ENCODE measurements at regions not wholly inside any gene's neighbourhood (a gene's known extent, or its start where the extent isn't known, plus 50 kb on each side); places are given as distances from the start of the nearest gene placed in this dataset.

- DNase-seq (ENCODE audit: low spot score) = no peak
- no peak for TF ChIP-seq CTCF (IDR thresholded peaks at IDR 0.05; ENCODE audit: extremely low read depth, missing control alignments)
These were observed 242.2 kb downstream of the B3GLCT start for GRCh38 chr13:31441800-31442510.

- no peak for TF ChIP-seq CTCF (IDR thresholded peaks at IDR 0.05; ENCODE audit: extremely low read depth, missing control alignments)
- DNase-seq (ENCODE audit: low spot score) = no peak
These were observed 242.8 kb downstream of the B3GLCT start for GRCh38 chr13:31442571-31442970.

- no peak for DNase-seq (ENCODE audit: low spot score)
- no peak for TF ChIP-seq CTCF (IDR thresholded peaks at IDR 0.05; ENCODE audit: extremely low read depth, missing control alignments)
These were observed 244.6 kb downstream of the B3GLCT start for GRCh38 chr13:31444266-31444856.

GRCh38 chr13:31452525-31452924 is 252.8 kb downstream of the B3GLCT start:
- DNase-seq (ENCODE audit: low spot score) = no peak
- no peak for TF ChIP-seq CTCF (IDR thresholded peaks at IDR 0.05; ENCODE audit: extremely low read depth, missing control alignments)

GRCh38 chr13:31455581-31455980 is 255.8 kb downstream of the B3GLCT start:
- DNase-seq (ENCODE audit: low spot score) = no peak

GRCh38 chr13:31456056-31456455 is 256.3 kb downstream of the B3GLCT start:
- TF ChIP-seq CTCF (IDR thresholded peaks at IDR 0.05; ENCODE audit: extremely low read depth, missing control alignments) = no peak
- no peak for DNase-seq (ENCODE audit: low spot score)

More at GRCh38 chr13:31455581-31455980, 255.8 kb downstream of the B3GLCT start:
- TF ChIP-seq CTCF (IDR thresholded peaks at IDR 0.05; ENCODE audit: extremely low read depth, missing control alignments) = no peak

- TF ChIP-seq CTCF (IDR thresholded peaks at IDR 0.05; ENCODE audit: extremely low read depth, missing control alignments) = no peak
- no peak for DNase-seq (ENCODE audit: low spot score)
These were observed 260.3 kb downstream of the B3GLCT start for GRCh38 chr13:31460061-31460460.
